Inflammatory macrophage treated with lipopolysaccharide for 4 hours (primary cell): ENCODE measurements at regions not wholly inside any gene's neighbourhood (a gene's known extent, or its start where the extent isn't known, plus 50 kb on each side); places are given as distances from the start of the nearest gene placed in this dataset.
"Not testable (repeated sequence)": the region's sequence is repeated elsewhere in the genome, so short reads cannot be mapped to it uniquely, and the experiment has no call there.

Experiments
- DNase-seq: peaks from one replicate; pipeline ENCODE4 v3.0.0-alpha.2; 2020

GRCh38 chr21:27580276-27580675, 613.4 kb upstream of the ADAMTS5 start:
- DNase-seq, result no peak

DNA sequence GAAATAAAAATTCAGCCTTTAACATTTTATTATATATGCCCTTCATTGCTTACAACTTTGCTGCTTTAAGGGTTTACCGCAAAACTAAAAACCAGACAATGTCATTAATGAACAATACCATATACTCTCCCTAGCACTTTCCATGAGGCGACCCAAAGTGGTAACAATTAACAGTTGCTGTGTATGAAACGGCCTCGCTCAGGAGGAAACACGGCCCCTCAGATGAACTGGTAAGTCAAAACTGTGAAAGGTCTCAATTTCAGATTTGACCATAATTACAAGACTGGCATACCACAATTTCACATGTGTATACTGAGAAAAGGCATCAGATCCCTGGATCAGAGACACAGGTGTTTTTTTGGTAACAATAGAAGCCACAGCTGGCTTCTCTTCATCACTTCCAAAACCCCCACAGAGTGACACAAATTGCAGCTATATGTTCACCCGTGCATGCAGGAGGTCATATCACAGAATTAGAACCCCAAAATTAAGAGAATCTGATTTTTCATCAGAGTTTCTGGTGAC, 611.9 kb upstream of the ADAMTS5 start:
- no peak for DNase-seq

- no peak for DNase-seq
Observed at GRCh38 chr21:27572696-27573095, 605.8 kb upstream of the ADAMTS5 start.

GRCh38 chr21:27571706-27572105, 604.8 kb upstream of the ADAMTS5 start:
- DNase-seq, result no peak

GRCh38 chr21:27570306-27570868, 603.5 kb upstream of the ADAMTS5 start:
- no peak for DNase-seq

GRCh38 chr21:27569831-27570230, 602.9 kb upstream of the ADAMTS5 start:
- no peak for DNase-seq

GRCh38 chr21:27569091-27569490, 602.2 kb upstream of the ADAMTS5 start:
- DNase-seq, result no peak

DNA sequence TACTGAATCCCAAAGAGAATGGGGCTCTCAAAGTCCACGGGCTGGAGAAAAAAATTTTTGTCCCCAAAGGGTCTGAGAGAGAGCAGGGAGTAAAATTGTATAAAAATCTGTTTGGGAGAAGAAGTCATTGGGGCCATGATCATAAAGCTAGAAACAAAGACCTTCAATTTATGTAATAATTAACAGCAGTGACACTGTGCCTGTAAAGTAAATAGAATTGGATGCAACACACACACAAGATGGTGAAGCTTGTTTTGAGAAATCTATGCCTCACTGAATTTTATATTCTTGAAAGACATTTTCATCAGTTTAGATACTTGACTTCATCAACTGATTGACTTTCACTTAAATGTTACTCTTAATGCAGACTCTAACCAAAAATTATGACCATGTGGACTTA, 600.5 kb upstream of the ADAMTS5 start:
- DNase-seq, result no peak

GRCh38 chr21:27566521-27566920, 599.6 kb upstream of the ADAMTS5 start:
- DNase-seq, result no peak

DNA sequence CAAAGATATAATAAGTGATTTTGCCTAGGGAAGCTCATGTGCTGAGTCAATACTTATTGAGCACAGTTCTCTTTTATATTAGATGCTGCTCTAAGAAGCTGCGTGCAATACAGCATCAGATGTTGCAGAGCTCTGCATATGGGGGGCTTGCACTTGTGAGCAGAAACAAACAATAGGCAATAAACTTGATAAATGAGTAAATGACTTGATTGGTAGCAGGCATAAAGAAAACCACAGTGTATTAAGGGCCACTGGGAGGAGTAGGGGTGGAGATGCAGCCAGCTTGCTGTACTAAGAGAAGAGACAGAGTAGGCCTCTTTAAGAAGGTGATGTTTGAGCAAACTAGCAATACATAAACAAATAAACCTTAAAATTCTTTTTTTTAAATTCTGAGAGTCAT, 598.5 kb upstream of the ADAMTS5 start:
- DNase-seq, result no peak

DNA sequence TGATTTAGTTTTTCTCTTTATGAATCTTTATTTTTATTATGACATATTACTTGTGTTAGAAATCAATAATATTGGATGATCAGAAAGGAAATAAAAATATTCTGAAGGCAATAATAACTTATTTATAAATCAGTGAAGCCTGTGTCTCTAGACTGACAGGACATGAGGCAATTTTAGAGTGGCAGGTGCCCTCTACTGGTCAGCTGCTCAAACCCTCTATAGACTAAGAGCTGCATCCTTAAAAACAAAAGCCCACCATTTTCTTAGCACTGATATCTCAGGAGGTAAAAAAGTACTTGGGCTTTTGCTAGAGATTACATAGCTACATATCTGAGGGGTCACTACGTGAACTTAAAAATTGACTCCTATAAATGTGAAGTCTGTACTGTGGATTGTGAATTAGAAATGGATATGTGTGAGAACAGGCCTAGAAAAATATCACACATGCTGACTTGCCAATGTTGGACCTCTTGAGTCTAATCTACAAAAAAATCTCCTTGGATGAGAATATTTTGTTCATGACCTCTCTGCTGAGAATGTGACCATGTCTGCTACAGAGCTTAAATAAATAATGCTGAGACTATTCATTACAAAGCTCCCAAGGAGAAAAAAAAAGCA, 597.9 kb upstream of the ADAMTS5 start:
- DNase-seq, result peak; percentile 28

DNA sequence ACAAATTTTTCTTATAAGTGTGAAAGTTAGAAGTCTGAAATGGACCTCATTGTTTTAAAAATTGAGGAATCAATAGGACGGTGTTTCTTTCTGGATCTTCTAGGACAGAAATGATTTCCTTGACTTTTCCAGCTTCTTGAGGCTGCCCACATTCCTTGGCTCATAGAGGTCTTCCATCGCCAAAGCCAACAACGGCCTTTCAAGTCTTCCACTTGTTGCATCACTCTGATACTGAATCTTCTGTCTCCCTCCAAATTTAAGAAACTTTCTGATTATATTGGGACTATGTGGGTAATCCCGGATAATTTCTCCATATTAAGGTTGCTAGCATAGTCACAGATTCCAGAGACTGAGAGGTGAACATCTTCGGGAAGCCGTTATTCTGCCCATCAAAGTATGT, 595.4 kb upstream of the ADAMTS5 start:
- no peak for DNase-seq

DNA sequence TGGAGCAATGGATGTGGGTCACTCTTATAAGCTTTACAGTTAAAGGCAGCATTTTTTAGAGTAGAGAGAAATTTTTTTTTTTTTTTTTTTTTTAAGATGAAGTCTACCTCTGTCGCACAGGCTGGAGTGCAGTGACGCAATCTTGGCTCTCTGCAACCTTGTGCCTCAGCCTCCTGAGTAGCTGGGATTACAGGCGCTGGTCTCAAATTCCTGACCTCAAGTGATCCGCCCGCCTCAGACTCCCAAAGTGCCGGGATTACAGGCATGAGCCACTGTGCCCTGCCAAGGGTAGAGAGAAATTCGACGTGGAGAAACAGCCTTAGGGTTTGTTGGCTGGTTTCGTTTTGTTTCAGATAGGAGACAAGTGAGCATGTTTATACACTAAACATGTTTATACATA, 594.2 kb upstream of the ADAMTS5 start:
- DNase-seq, result no peak

DNA sequence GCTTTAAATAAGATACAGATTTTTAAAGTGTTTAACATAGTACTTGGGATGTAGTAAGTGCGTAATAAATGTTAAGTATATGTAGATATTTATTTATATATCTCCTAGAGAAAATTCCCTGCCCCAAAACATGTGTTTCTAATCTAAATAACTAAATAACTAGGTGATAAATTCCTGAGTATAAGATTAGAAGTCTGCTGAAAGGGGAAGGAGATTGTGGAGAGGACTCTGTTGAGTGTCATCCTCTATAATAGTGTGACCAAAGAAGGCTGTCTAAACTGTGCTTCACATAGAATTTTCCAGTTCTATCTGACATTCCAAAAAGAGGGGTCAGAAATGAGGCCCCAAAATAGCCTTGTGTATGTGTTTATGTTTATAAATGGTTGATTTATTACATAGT, 590.5 kb upstream of the ADAMTS5 start:
- DNase-seq, result no peak

DNA sequence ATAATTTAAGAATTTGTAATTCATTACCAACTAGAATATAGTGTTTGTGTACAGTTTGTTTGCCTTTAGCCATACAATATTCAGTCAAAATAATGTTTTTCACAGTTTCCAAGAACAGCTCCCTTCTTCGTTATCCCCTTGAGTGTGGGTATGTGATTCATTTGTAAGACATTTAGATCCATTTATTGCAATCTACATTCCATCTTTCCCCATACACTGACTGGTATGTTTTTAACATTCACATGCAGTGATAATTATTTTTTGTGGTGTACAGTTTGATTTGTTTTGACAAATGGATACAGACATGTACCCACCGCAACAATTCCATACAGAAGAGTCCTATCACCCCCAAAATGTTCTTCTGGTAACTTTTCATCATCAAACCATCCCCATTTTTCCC, 589.1 kb upstream of the ADAMTS5 start:
- DNase-seq, result no peak

DNA sequence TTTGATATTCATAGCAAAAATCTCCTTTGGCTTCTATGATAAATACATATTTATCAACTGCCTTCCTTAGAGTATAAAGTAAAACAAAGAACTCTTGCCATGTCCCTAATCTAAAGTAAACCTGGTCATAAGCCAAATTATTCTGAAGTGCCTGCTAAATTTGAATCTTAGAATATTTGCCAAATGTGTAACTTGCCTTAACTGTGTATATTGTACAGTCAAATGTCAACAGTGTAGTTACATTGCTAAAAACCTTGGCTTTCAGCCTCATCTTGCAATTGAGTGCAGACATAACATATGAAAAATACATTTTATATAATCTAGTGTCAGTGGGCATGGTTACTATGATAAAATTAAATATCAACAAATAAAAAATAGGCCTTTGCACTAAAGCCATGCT, 583.4 kb upstream of the ADAMTS5 start:
- no peak for DNase-seq

- DNase-seq, result no peak
Observed at GRCh38 chr21:27548486-27548885, 581.6 kb upstream of the ADAMTS5 start.

DNA sequence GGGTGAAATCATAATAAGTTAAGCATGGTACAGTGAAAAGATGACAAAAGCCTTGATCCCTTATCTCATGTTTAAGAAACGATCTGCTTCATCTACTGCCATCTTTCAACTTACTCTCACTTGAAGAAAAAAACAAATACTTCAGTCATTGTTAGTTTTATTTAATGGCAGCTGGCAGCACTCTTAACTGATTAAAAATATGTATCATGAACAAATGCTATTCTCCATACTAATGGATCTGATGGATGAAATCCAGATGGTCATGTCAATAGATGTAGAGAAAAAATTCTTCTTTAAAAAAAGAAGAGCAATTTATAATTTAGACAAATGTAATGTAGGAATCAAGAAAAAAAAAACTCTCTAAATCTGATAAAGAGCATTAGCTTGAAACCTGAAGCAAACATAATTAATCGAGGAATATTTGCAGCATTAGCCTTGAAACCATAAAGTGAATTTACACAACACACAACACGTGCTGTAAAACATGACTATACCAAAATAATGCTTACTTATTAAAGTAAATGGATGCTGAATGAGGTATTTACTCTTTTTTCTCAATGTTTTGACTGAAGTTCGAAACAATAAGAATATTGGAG, 579.0 kb upstream of the ADAMTS5 start:
- no peak for DNase-seq

- not testable (repeated sequence) for DNase-seq
Observed at GRCh38 chr21:27542126-27542525, 575.2 kb upstream of the ADAMTS5 start.

DNA sequence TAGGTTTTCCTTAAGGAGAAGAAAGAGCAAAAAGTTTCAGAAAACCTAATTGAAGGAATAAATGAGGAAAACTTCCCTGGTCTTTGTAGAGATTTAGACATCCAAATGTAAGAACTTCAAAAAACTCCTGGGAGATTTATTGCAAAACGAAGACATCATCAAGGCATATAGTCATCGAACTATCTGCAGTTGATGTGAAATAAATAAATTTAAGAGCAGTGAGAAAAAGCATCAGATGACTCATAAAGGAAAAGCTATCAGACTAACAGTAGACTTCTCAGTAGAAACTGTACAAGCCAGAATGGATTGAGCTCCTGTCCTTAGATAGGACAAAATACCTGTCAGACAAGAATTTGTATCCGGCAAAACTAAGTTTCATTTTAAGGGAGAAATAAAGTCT, 569.4 kb upstream of the ADAMTS5 start:
- no peak for DNase-seq

DNA sequence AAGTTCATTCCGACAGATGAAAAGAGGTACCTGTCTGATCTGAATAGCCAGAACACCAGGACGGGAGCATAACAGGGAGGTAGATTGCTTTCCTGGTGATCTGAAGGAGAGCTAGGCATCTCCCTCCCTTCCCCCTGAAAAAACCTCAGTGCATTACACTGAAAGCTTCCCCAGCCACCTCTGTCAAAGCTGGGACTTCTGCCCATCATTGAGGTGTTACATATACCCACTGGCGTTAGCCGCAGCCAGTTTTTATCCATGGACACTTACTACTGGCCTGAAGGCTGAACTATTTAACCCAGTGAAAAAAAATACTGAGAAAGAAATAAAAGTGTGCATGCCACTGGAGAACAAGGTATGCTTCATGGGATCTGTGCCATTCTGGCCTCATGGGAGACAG, 568.3 kb upstream of the ADAMTS5 start:
- DNase-seq, result no peak

DNA sequence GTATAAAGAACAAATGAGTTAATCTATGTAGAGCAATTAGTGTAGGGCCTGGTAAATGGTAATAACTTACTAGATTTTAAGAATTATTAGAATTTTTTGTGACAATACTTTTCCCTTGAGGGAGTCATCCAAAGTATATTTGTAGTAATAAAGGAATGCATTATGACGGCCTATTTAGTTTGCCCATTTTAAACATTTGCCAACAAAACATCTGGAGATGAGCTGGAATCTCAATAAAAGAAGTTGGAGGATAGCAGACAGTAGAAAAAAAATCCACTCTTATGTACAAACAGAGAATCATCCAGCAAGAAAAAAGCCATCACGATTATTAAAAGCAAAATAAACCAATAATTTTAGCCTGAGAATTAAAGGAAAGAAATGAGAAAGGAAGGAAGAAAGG, 567.3 kb upstream of the ADAMTS5 start:
- DNase-seq, result no peak

DNA sequence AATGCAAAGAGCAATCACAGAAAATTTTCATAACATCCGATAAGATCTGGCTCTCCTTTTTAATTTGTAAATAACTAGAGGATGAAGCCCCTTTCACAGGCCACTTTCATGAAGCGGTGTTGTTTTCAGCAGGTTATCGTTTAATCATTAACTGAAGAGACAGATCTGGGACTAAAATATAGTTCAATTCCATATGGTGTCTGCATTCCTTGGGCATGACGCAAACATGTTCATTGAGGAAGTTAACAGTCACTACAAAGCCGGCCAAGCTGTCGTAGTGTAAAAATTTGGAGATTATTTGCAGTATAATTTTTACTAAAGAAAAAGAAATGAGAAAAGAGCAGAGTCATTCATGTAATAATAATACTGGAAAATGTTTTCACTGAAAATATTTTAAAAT, 565.2 kb upstream of the ADAMTS5 start:
- no peak for DNase-seq

DNA sequence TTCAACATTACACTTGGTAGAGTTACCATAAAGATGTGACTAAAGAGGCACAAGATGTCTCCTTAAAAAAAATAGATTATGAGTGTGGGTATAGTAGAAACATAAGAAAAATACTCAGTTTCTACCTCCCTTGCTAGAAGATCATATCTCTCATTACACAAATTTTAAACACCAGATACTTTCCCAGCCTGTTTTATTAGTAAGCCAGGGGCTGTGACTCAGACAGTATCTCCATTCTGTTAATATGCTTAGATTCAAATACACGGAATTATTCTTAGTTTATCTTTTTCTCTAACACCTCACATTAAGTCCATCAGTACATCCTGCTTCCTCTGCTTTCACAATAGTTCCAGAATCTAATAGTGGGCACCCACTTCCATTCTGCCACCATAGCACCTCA, 561.8 kb upstream of the ADAMTS5 start:
- no peak for DNase-seq

GRCh38 chr21:27526451-27526850, 559.6 kb upstream of the ADAMTS5 start:
- no peak for DNase-seq
